MCF 10A (cell line): ENCODE measurements at regions not wholly inside any gene's neighbourhood (a gene's known extent, or its start where the extent isn't known, plus 50 kb on each side); places are given as distances from the start of the nearest gene placed in this dataset.
A peak's percentile ranks its signal among the peaks of the same experiment; 100 is the strongest.

ENCODE experiments used
- BruUV-seq: library from RNA; stranded (reverse); fragments of 400-500 nt; replicated peaks from 2 replicates; lab custom pipeline; 2021; lab: Mats Ljungman, UMichigan
- CTCF ChIA-PET: fragments of 300-600 bp; sonication (Branson Sonifier 250); formaldehyde crosslinking; extraction: SDS; loops from one replicate; lab custom pipeline; 2021; ENCODE audit warnings: antibody characterized with exemption, inconsistent platforms; lab: Yijun Ruan, JAX
- POLR2A ChIA-PET: fragments of 300-600, 350-650 bp; sonication (Branson Sonifier 250); formaldehyde crosslinking; extraction: SDS; loops from one replicate; lab custom pipeline; 2020; ENCODE audit warnings: antibody characterized with exemption, inconsistent platforms; lab: Yijun Ruan, JAX
- DNase-seq: peaks from one replicate; pipeline ENCODE4 v3.0.0-alpha.2; 2018; ENCODE audit not compliant: unreplicated experiment
- H3K27ac Mint-ChIP-seq: one replicate; pipeline ENCODE4 v1.8.0; 2022; ENCODE audit warnings: mild to moderate bottlenecking, low read depth, mixed read lengths; ENCODE audit not compliant: unreplicated experiment
- H3K27me3 Mint-ChIP-seq: one replicate; pipeline ENCODE4 v1.8.0; 2022; ENCODE audit warnings: mixed read lengths; ENCODE audit not compliant: insufficient read depth, unreplicated experiment
- H3K36me3 Mint-ChIP-seq: one replicate; pipeline ENCODE4 v1.8.0; 2022; ENCODE audit warnings: mild to moderate bottlenecking, moderate library complexity, mixed read lengths; ENCODE audit not compliant: insufficient read depth, unreplicated experiment
- H3K4me1 Mint-ChIP-seq: one replicate; pipeline ENCODE4 v1.8.0; 2022; ENCODE audit warnings: mixed read lengths; ENCODE audit not compliant: insufficient read depth, unreplicated experiment
- H3K4me3 Mint-ChIP-seq: one replicate; pipeline ENCODE4 v1.8.0; 2022; ENCODE audit warnings: mild to moderate bottlenecking, moderate library complexity, mixed read lengths; ENCODE audit not compliant: unreplicated experiment
- H3K9me3 Mint-ChIP-seq: one replicate; pipeline ENCODE4 v1.8.0; 2022; ENCODE audit warnings: mixed read lengths; ENCODE audit not compliant: unreplicated experiment
- CTCF ChIP-seq: fragments of 200-600 bp; IDR thresholded peaks from one replicate; pipeline ENCODE4 v1.8.0; 2022; ENCODE audit warnings: antibody characterized with exemption, mild to moderate bottlenecking; ENCODE audit not compliant: unreplicated experiment
- intact Hi-C: fragments of 100-400 bp; cut with micrococcal nuclease; formaldehyde crosslinking; loops from 2 replicates; pipeline ENCODE4 v1.14.1; 2022

GRCh38 chr4:29175291-29175690 lies 1544.9 kb upstream of the PCDH7 start:
- Mint-ChIP-seq H3K27me3 (no peaks in the 10 kb centered on the region), H3K4me3 (no peak overlapping the region), H3K27ac (no peak overlapping the region), H3K36me3 (no peaks in the 10 kb centered on the region), H3K9me3 (peaks cover 7% of the 10 kb centered on the region), H3K4me1 (no peaks in the 10 kb centered on the region)
- no peak for TF ChIP-seq CTCF
- intact Hi-C loops: no loop called here
- DNase-seq: no peak
- BruUV-seq: no TSS peak
- ChIA-PET POLR2A (no interaction called here), CTCF (no interaction called here)

GRCh38 chr4:29199025-29199424 lies 1521.1 kb upstream of the PCDH7 start:
- Mint-ChIP-seq H3K4me3 (no peak overlapping the region), H3K9me3 (no peaks in the 10 kb centered on the region), H3K27me3 (no peaks in the 10 kb centered on the region), H3K27ac (peak overlapping the region; percentile 70), H3K36me3 (peaks cover 6% of the 10 kb centered on the region), H3K4me1 (no peaks in the 10 kb centered on the region)
- intact Hi-C loops: no loop called here
- DNase-seq: no peak
- TF ChIP-seq CTCF: no peak
- CTCF ChIA-PET: no interaction called here
- POLR2A ChIA-PET: no interaction called here
- BruUV-seq: no TSS peak

GRCh38 chr4:29199485-29199884 lies 1520.7 kb upstream of the PCDH7 start:
- ChIA-PET CTCF (no interaction called here), POLR2A (no interaction called here)

GRCh38 chr4:29213020-29213419 lies 1507.1 kb upstream of the PCDH7 start:
- H3K27me3 Mint-ChIP-seq: no peaks in the 10 kb centered on the region
- no peaks in the 10 kb centered on the region for H3K36me3 Mint-ChIP-seq
- H3K4me1 Mint-ChIP-seq: no peaks in the 10 kb centered on the region
- H3K27ac Mint-ChIP-seq: no peak overlapping the region
- DNase-seq: no peak
- CTCF ChIA-PET: no interaction called here
- no peak overlapping the region for H3K4me3 Mint-ChIP-seq
- no peak for TF ChIP-seq CTCF
- no peaks in the 10 kb centered on the region for H3K9me3 Mint-ChIP-seq
- BruUV-seq: no TSS peak
- POLR2A ChIA-PET: no interaction called here
- intact Hi-C loops: no loop called here

More at GRCh38 chr4:29199485-29199884, 1520.7 kb upstream of the PCDH7 start:
- H3K9me3 Mint-ChIP-seq: no peaks in the 10 kb centered on the region
- no TSS peak for BruUV-seq
- no peak for DNase-seq
- no peak overlapping the region for H3K4me3 Mint-ChIP-seq
- intact Hi-C loops: no loop called here
- no peak for TF ChIP-seq CTCF
- no peaks in the 10 kb centered on the region for H3K27me3 Mint-ChIP-seq
- H3K36me3 Mint-ChIP-seq: peaks cover 6% of the 10 kb centered on the region
- no peaks in the 10 kb centered on the region for H3K4me1 Mint-ChIP-seq
- no peak overlapping the region for H3K27ac Mint-ChIP-seq
